ENCODE measurements at regions not wholly inside any gene's neighbourhood (a gene's known extent, or its start where the extent isn't known, plus 50 kb on each side); places are given as distances from the start of the nearest gene placed in this dataset.

- TF ChIP-seq, protein P1, sequence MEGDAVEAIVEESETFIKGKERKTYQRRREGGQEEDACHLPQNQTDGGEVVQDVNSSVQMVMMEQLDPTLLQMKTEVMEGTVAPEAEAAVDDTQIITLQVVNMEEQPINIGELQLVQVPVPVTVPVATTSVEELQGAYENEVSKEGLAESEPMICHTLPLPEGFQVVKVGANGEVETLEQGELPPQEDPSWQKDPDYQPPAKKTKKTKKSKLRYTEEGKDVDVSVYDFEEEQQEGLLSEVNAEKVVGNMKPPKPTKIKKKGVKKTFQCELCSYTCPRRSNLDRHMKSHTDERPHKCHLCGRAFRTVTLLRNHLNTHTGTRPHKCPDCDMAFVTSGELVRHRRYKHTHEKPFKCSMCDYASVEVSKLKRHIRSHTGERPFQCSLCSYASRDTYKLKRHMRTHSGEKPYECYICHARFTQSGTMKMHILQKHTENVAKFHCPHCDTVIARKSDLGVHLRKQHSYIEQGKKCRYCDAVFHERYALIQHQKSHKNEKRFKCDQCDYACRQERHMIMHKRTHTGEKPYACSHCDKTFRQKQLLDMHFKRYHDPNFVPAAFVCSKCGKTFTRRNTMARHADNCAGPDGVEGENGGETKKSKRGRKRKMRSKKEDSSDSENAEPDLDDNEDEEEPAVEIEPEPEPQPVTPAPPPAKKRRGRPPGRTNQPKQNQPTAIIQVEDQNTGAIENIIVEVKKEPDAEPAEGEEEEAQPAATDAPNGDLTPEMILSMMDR (IDR thresholded peaks at IDR 0.05): no peak
- no peak for TF ChIP-seq POLR2A (IDR thresholded peaks at IDR 0.05)
These were observed 289.5 kb downstream of the SIPA1L2 start for GRCh38 chr1:232340446-232340845.

Measured in Peyer's patch (tissue), 4 donors.